WTC11 (cell line): ENCODE measurements at regions not wholly inside any gene's neighbourhood (a gene's known extent, or its start where the extent isn't known, plus 50 kb on each side); places are given as distances from the start of the nearest gene placed in this dataset.

Experiments used
- ATAC-seq: fragments of 200-7000 bp; cut with Tn5 transposase; 2 replicates; pipeline ENCODE4 v1.10.0; 2021; ENCODE audit warnings: mild to moderate bottlenecking, moderate library complexity
- CTCF ChIA-PET: fragments of 300-600 bp; sonication (Branson Sonifier 250); formaldehyde crosslinking; loops from one replicate; lab custom pipeline; 2021; ENCODE audit warnings: antibody characterized with exemption; lab: Charles Lee
- POLR2A ChIA-PET: fragments of 350-600 bp; sonication (Branson Sonifier 250); formaldehyde crosslinking; loops from one replicate; lab custom pipeline; 2021; ENCODE audit warnings: antibody characterized with exemption; lab: Charles Lee
- DNase-seq: peaks from one replicate; pipeline ENCODE4 v3.0.0; 2021; ENCODE audit warnings: low spot score
- H3K27ac Mint-ChIP-seq: 2 replicates; pipeline ENCODE4 v1.8.0; 2021; ENCODE audit warnings: mixed read lengths
- H3K27me3 Mint-ChIP-seq: 2 replicates; pipeline ENCODE4 v1.8.0; 2021; ENCODE audit warnings: low read depth, mild to moderate bottlenecking, moderate library complexity, mixed read lengths
- H3K36me3 Mint-ChIP-seq: 2 replicates; pipeline ENCODE4 v1.8.0; 2021; ENCODE audit warnings: mixed read lengths
- H3K4me1 Mint-ChIP-seq: 2 replicates; pipeline ENCODE4 v1.8.0; 2022; ENCODE audit warnings: mixed read lengths
- H3K4me3 Mint-ChIP-seq: 2 replicates; pipeline ENCODE4 v1.8.0; 2021; ENCODE audit warnings: mild to moderate bottlenecking, moderate library complexity, mixed read lengths
- H3K9me3 Mint-ChIP-seq: 2 replicates; pipeline ENCODE4 v1.8.0; 2021; ENCODE audit warnings: mixed read lengths
- ATF1 ChIP-seq: sonication (generic); formaldehyde crosslinking; IDR thresholded peaks from 2 replicates; pipeline ENCODE4 v1.8.1; 2023; ENCODE audit warnings: mild to moderate bottlenecking, moderate library complexity, missing genetic modification reagents
- CREB1 ChIP-seq: sonication (generic); formaldehyde crosslinking; IDR thresholded peaks from 2 replicates; pipeline ENCODE4 v1.8.0; 2023; ENCODE audit warnings: mild to moderate bottlenecking, missing genetic modification reagents
- ELF4 ChIP-seq: sonication (generic); formaldehyde crosslinking; IDR thresholded peaks from 2 replicates; pipeline ENCODE4 v1.8.1; 2022; ENCODE audit warnings: low read depth, mild to moderate bottlenecking, moderate library complexity, missing genetic modification reagents
- ESRRA ChIP-seq: sonication (generic); formaldehyde crosslinking; IDR thresholded peaks from 2 replicates; pipeline ENCODE4 v1.8.1; 2022; ENCODE audit warnings: mild to moderate bottlenecking, missing genetic modification reagents, borderline replicate concordance
- ETV6 ChIP-seq: sonication (generic); formaldehyde crosslinking; IDR thresholded peaks from 2 replicates; pipeline ENCODE4 v1.8.1; 2022; ENCODE audit warnings: mild to moderate bottlenecking, missing genetic modification reagents
- FOXP1 ChIP-seq: sonication (generic); formaldehyde crosslinking; IDR thresholded peaks from 2 replicates; pipeline ENCODE4 v1.8.0; 2022; ENCODE audit warnings: missing genetic modification reagents, mild to moderate bottlenecking, moderate library complexity, borderline replicate concordance
- GABPB1 ChIP-seq: sonication (generic); formaldehyde crosslinking; IDR thresholded peaks from 2 replicates; pipeline ENCODE4 v1.8.1; 2023; ENCODE audit warnings: mild to moderate bottlenecking, missing genetic modification reagents
- GRHL2 ChIP-seq: fragments of 250-450 bp; sonication (Bioruptor Pico); IDR thresholded peaks from 2 replicates; pipeline ENCODE4 v1.8.0; 2022; ENCODE audit warnings: mild to moderate bottlenecking, moderate library complexity; ENCODE audit not compliant: insufficient replicate concordance, severe bottlenecking
- GTF2I ChIP-seq: fragments of 250-450 bp; sonication (Bioruptor Pico); conservative IDR thresholded peaks from 2 replicates; pipeline ENCODE4 v1.4.0; 2021; ENCODE audit warnings: mild to moderate bottlenecking
- OVOL2 ChIP-seq: fragments of 250-450 bp; sonication (Bioruptor Pico); IDR thresholded peaks from 2 replicates; pipeline ENCODE4 v1.9.0; 2021; ENCODE audit warnings: mild to moderate bottlenecking, borderline replicate concordance
- RELA ChIP-seq: sonication (generic); formaldehyde crosslinking; IDR thresholded peaks from 2 replicates; pipeline ENCODE4 v1.8.1; 2022; ENCODE audit warnings: missing genetic modification reagents, mild to moderate bottlenecking, borderline replicate concordance
- RORB ChIP-seq: fragments of 250-450 bp; sonication (Bioruptor Pico); IDR thresholded peaks from 2 replicates; pipeline ENCODE4 v1.9.0; 2021; ENCODE audit warnings: mild to moderate bottlenecking
- SMAD3 ChIP-seq: sonication (generic); formaldehyde crosslinking; IDR thresholded peaks from 2 replicates; pipeline ENCODE4 v1.8.0; 2022; ENCODE audit warnings: missing genetic modification reagents, mild to moderate bottlenecking, borderline replicate concordance
- SMAD4 ChIP-seq: sonication (generic); formaldehyde crosslinking; IDR thresholded peaks from 2 replicates; pipeline ENCODE4 v1.8.0; 2022; ENCODE audit warnings: mild to moderate bottlenecking, missing genetic modification reagents
- SOX15 ChIP-seq: fragments of 250-450 bp; sonication (Bioruptor Pico); IDR thresholded peaks from 2 replicates; pipeline ENCODE4 v1.9.0; 2021; ENCODE audit warnings: mild to moderate bottlenecking
- ZMAT4 ChIP-seq: fragments of 250-450 bp; sonication (Bioruptor Pico); IDR thresholded peaks from 2 replicates; pipeline ENCODE4 v1.9.0; 2021; ENCODE audit warnings: mild to moderate bottlenecking
- ZNF121 ChIP-seq: sonication (generic); formaldehyde crosslinking; IDR thresholded peaks from 2 replicates; pipeline ENCODE4 v1.8.0; 2023; ENCODE audit warnings: missing genetic modification reagents
- ZNF219 ChIP-seq: sonication (generic); formaldehyde crosslinking; IDR thresholded peaks from 2 replicates; pipeline ENCODE4 v1.8.0; 2023; ENCODE audit warnings: missing genetic modification reagents, mild to moderate bottlenecking, borderline replicate concordance
- ZNF532 ChIP-seq: fragments of 250-450 bp; sonication (Bioruptor Pico); IDR thresholded peaks from 2 replicates; pipeline ENCODE4 v1.9.0; 2021; ENCODE audit warnings: mild to moderate bottlenecking, borderline replicate concordance
- ZNF671 ChIP-seq: fragments of 250-450 bp; sonication (Bioruptor Pico); IDR thresholded peaks from 2 replicates; pipeline ENCODE4 v1.8.0; 2021; ENCODE audit warnings: mild to moderate bottlenecking
- TF ChIP-seq, protein P1 (sequence below): sonication (generic); formaldehyde crosslinking; IDR thresholded peaks from 2 replicates; pipeline ENCODE4 v1.8.1; 2022; ENCODE audit warnings: low read depth, missing genetic modification reagents, borderline replicate concordance
- TF ChIP-seq, protein P2 (sequence below): sonication (generic); formaldehyde crosslinking; IDR thresholded peaks from 2 replicates; pipeline ENCODE4 v1.8.1; 2022; ENCODE audit warnings: mild to moderate bottlenecking, moderate library complexity, missing genetic modification reagents
- TF ChIP-seq, protein P3 (sequence below): fragments of 250-450 bp; sonication (Bioruptor Pico); IDR thresholded peaks from 2 replicates; pipeline ENCODE4 v1.9.0; 2021; ENCODE audit warnings: moderate library complexity, mild to moderate bottlenecking, inconsistent platforms, borderline replicate concordance
- TF ChIP-seq, protein P4 (sequence below): sonication (generic); formaldehyde crosslinking; IDR thresholded peaks from 2 replicates; pipeline ENCODE4 v1.8.1; 2022; ENCODE audit warnings: low read depth, mild to moderate bottlenecking, moderate library complexity, missing genetic modification reagents, borderline replicate concordance
- TF ChIP-seq, protein P5 (sequence below): sonication (generic); formaldehyde crosslinking; IDR thresholded peaks from 2 replicates; pipeline ENCODE4 v1.8.0; 2022; ENCODE audit warnings: mild to moderate bottlenecking, missing genetic modification reagents
- TF ChIP-seq, protein P6 (sequence below): sonication (generic); formaldehyde crosslinking; IDR thresholded peaks from 2 replicates; pipeline ENCODE4 v1.8.0; 2023; ENCODE audit warnings: missing genetic modification reagents

DNA sequence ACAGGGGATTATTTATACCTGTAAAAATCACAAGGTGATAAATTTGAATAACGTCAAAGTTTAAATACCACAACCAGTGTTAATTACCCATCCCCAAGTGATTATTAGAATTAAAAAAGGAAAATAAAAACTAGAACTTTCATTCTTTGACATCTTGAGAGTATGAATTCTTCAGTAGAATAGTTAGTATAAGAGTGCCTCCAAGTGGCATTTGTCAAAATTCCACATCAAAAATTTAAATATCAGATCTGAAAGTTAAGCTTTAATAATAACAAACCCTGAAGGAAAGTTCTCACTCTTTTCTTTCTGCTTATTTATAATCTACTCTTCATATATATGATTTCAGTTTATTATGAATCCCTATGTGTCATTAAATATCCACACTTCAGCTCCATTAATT, 273.7 kb upstream of the KYNU start:
- H3K9me3 Mint-ChIP-seq: no peaks in the 10 kb centered on the region
- no peak for DNase-seq
- H3K27me3 Mint-ChIP-seq: no peaks in the 10 kb centered on the region
- no peak overlapping the region for H3K27ac Mint-ChIP-seq
- ChIA-PET POLR2A (no interaction called here), CTCF (interaction anchor here (1.0 kb wide), 1 partner anchor 566 kb away, joined by 3 read pairs; no protein-coding TSS in a partner anchor)
- no peak for ATAC-seq
- H3K36me3 Mint-ChIP-seq: no peaks in the 10 kb centered on the region
- no peaks in the 10 kb centered on the region for H3K4me1 Mint-ChIP-seq
- H3K4me3 Mint-ChIP-seq: no peak overlapping the region
- TF ChIP-seq RELA (CRISPR knock-in tag): no peak
- TF ChIP-seq, protein P1, sequence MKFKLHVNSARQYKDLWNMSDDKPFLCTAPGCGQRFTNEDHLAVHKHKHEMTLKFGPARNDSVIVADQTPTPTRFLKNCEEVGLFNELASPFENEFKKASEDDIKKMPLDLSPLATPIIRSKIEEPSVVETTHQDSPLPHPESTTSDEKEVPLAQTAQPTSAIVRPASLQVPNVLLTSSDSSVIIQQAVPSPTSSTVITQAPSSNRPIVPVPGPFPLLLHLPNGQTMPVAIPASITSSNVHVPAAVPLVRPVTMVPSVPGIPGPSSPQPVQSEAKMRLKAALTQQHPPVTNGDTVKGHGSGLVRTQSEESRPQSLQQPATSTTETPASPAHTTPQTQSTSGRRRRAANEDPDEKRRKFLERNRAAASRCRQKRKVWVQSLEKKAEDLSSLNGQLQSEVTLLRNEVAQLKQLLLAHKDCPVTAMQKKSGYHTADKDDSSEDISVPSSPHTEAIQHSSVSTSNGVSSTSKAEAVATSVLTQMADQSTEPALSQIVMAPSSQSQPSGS (CRISPR knock-in tag): no peak
- TF ChIP-seq RORB (CRISPR knock-in tag): no peak
- no peak for TF ChIP-seq ZMAT4
- TF ChIP-seq SMAD4 (CRISPR knock-in tag): no peak
- TF ChIP-seq GABPB1 (CRISPR knock-in tag): no peak
- TF ChIP-seq ATF1 (CRISPR knock-in tag): no peak
- TF ChIP-seq ZNF219: no peak
- no peak for TF ChIP-seq ZNF532
- no peak for TF ChIP-seq ESRRA
- TF ChIP-seq GTF2I: no peak
- no peak for TF ChIP-seq ZNF121 (CRISPR knock-in tag)
- TF ChIP-seq, protein P2, sequence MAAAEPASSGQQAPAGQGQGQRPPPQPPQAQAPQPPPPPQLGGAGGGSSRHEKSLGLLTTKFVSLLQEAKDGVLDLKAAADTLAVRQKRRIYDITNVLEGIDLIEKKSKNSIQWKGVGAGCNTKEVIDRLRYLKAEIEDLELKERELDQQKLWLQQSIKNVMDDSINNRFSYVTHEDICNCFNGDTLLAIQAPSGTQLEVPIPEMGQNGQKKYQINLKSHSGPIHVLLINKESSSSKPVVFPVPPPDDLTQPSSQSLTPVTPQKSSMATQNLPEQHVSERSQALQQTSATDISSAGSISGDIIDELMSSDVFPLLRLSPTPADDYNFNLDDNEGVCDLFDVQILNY (CRISPR knock-in tag): no peak
- TF ChIP-seq ZNF671: no peak

GRCh38 chr2:142602418-142602989, 275.0 kb upstream of the KYNU start:
- no peaks in the 10 kb centered on the region for H3K9me3 Mint-ChIP-seq
- DNase-seq: no peak
- 0 out of 2 replicates have a peak, but pooled peaks have one; percentile 21 for TF ChIP-seq OVOL2
- TF ChIP-seq, protein P3, sequence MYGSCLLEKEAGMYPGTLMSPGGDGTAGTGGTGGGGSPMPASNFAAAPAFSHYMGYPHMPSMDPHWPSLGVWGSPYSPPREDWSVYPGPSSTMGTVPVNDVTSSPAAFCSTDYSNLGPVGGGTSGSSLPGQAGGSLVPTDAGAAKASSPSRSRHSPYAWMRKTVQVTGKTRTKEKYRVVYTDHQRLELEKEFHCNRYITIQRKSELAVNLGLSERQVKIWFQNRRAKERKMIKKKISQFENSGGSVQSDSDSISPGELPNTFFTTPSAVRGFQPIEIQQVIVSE (CRISPR knock-in tag): no peak
- no peak for TF ChIP-seq CREB1 (CRISPR knock-in tag)
- no peak for TF ChIP-seq SMAD3 (CRISPR knock-in tag)
- TF ChIP-seq, protein P4, sequence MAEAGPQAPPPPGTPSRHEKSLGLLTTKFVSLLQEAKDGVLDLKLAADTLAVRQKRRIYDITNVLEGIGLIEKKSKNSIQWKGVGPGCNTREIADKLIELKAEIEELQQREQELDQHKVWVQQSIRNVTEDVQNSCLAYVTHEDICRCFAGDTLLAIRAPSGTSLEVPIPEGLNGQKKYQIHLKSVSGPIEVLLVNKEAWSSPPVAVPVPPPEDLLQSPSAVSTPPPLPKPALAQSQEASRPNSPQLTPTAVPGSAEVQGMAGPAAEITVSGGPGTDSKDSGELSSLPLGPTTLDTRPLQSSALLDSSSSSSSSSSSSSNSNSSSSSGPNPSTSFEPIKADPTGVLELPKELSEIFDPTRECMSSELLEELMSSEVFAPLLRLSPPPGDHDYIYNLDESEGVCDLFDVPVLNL (CRISPR knock-in tag): no peak
- no peak for TF ChIP-seq GRHL2 (CRISPR knock-in tag)
- TF ChIP-seq ETV6 (CRISPR knock-in tag): no peak
- TF ChIP-seq ZNF219: no peak
- TF ChIP-seq, protein P5, sequence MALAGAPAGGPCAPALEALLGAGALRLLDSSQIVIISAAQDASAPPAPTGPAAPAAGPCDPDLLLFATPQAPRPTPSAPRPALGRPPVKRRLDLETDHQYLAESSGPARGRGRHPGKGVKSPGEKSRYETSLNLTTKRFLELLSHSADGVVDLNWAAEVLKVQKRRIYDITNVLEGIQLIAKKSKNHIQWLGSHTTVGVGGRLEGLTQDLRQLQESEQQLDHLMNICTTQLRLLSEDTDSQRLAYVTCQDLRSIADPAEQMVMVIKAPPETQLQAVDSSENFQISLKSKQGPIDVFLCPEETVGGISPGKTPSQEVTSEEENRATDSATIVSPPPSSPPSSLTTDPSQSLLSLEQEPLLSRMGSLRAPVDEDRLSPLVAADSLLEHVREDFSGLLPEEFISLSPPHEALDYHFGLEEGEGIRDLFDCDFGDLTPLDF (CRISPR knock-in tag): no peak
- TF ChIP-seq ELF4: no peak
- no peak for TF ChIP-seq FOXP1 (CRISPR knock-in tag)
- TF ChIP-seq SOX15 (CRISPR knock-in tag): no peak
- peak; percentile 99 for TF ChIP-seq RORB (CRISPR knock-in tag)
- TF ChIP-seq, protein P6, sequence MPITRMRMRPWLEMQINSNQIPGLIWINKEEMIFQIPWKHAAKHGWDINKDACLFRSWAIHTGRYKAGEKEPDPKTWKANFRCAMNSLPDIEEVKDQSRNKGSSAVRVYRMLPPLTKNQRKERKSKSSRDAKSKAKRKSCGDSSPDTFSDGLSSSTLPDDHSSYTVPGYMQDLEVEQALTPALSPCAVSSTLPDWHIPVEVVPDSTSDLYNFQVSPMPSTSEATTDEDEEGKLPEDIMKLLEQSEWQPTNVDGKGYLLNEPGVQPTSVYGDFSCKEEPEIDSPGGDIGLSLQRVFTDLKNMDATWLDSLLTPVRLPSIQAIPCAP (CRISPR knock-in tag): no peak

More at GRCh38 chr2:142602418-142602989, 275.0 kb upstream of the KYNU start:
- ATAC-seq: no peak
- no peaks in the 10 kb centered on the region for H3K36me3 Mint-ChIP-seq
- CTCF ChIA-PET: interaction anchor here (1.1 kb wide), 1 partner anchor 421 kb away, joined by 3 read pairs; no protein-coding TSS in a partner anchor
- H3K27ac Mint-ChIP-seq: no peak overlapping the region
- no peak overlapping the region for H3K4me3 Mint-ChIP-seq
- POLR2A ChIA-PET: no interaction called here
- no peaks in the 10 kb centered on the region for H3K27me3 Mint-ChIP-seq
- no peaks in the 10 kb centered on the region for H3K4me1 Mint-ChIP-seq
